KMS-11 (cell line): ENCODE measurements at regions not wholly inside any gene's neighbourhood (a gene's known extent, or its start where the extent isn't known, plus 50 kb on each side); places are given as distances from the start of the nearest gene placed in this dataset.
"Not testable (repeated sequence)": the region's sequence is repeated elsewhere in the genome, so short reads cannot be mapped to it uniquely, and the experiment has no call there.

ENCODE experiments used
- H2AFZ ChIP-seq: fragments of 200-600 bp; sonication (generic); 2 replicates; pipeline ENCODE4 v1.6.1; 2016; ENCODE audit warnings: antibody characterized with exemption, mixed run types, low read depth
- H3K27ac ChIP-seq: fragments of 200-600 bp; sonication (generic); 2 replicates; pipeline ENCODE4 v1.6.1; 2016; ENCODE audit warnings: mild to moderate bottlenecking, mixed run types
- H3K27me3 ChIP-seq: fragments of 200-600 bp; sonication (generic); 2 replicates; pipeline ENCODE4 v1.6.1; 2017; ENCODE audit warnings: mild to moderate bottlenecking, low read depth, mixed run types, moderate library complexity; ENCODE audit not compliant: insufficient read depth
- H3K36me3 ChIP-seq: fragments of 200-600 bp; sonication (generic); 2 replicates; pipeline ENCODE4 v1.6.1; 2017; ENCODE audit warnings: mild to moderate bottlenecking, mixed run types; ENCODE audit not compliant: insufficient read depth
- H3K4me1 ChIP-seq: fragments of 200-600 bp; sonication (generic); 2 replicates; pipeline ENCODE4 v1.6.1; 2016; ENCODE audit warnings: mild to moderate bottlenecking, low read depth, mixed run types; ENCODE audit not compliant: poor library complexity, severe bottlenecking
- H3K4me2 ChIP-seq: fragments of 200-600 bp; sonication (generic); 2 replicates; pipeline ENCODE4 v1.7.0; 2016; ENCODE audit warnings: mild to moderate bottlenecking, mixed run types
- H3K4me3 ChIP-seq: fragments of 200-600 bp; sonication (generic); IDR thresholded peaks from 2 replicates; pipeline ENCODE4 v1.6.1; 2017; ENCODE audit warnings: low read depth, low read length, mixed read lengths; ENCODE audit not compliant: insufficient read depth
- H3K79me2 ChIP-seq: fragments of 200-600 bp; sonication (generic); 2 replicates; pipeline ENCODE4 v1.6.1; 2016; ENCODE audit warnings: low read depth, mixed run types; ENCODE audit not compliant: insufficient read depth
- H3K9ac ChIP-seq: fragments of 200-600 bp; sonication (generic); 2 replicates; pipeline ENCODE4 v1.6.1; 2016; ENCODE audit warnings: mild to moderate bottlenecking, mixed run types
- H4K20me1 ChIP-seq: fragments of 200-600 bp; sonication (generic); 2 replicates; pipeline ENCODE4 v1.6.1; 2016; ENCODE audit warnings: mild to moderate bottlenecking, mixed run types; ENCODE audit not compliant: insufficient read depth
- TF ChIP-seq, protein P1 (sequence below): fragments of 200-600 bp; sonication (generic); conservative IDR thresholded peaks from 2 replicates; pipeline ENCODE4 v1.6.1; 2017; ENCODE audit warnings: low read depth, mild to moderate bottlenecking, antibody characterized with exemption, low read length, moderate library complexity, mixed read lengths

DNA sequence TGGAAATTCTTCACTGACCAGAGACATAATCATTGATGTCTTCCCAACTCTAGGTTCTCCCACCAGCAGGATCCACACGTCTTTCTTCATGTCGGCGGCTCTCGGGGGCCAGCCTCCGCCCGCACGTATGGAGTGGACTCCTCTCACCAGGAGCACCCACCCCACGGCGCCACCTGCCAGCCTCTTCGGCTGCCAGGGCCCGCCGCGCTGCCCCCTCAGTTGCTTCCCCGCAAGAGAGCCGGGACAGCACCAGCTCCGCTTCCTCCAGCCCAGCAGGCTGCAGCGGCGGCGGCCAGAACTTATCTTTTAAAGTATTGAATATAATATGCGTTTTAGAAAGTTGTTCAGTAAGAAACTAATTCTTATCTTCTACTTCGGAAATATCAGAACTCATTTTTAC is 273.5 kb downstream of the LIPI start:
- H3K9ac ChIP-seq = no peak overlapping the region
- 0 out of 2 replicates have a peak, but pooled peaks cover 2% of the 10 kb centered on the region for H3K27me3 ChIP-seq
- H3K27ac ChIP-seq = no peak overlapping the region
- H3K36me3 ChIP-seq = no peaks in the 10 kb centered on the region
- H3K4me3 ChIP-seq = no peak overlapping the region
- no peaks in the 10 kb centered on the region for H3K79me2 ChIP-seq
- no peaks in the 10 kb centered on the region for H4K20me1 ChIP-seq
- TF ChIP-seq, protein P1, sequence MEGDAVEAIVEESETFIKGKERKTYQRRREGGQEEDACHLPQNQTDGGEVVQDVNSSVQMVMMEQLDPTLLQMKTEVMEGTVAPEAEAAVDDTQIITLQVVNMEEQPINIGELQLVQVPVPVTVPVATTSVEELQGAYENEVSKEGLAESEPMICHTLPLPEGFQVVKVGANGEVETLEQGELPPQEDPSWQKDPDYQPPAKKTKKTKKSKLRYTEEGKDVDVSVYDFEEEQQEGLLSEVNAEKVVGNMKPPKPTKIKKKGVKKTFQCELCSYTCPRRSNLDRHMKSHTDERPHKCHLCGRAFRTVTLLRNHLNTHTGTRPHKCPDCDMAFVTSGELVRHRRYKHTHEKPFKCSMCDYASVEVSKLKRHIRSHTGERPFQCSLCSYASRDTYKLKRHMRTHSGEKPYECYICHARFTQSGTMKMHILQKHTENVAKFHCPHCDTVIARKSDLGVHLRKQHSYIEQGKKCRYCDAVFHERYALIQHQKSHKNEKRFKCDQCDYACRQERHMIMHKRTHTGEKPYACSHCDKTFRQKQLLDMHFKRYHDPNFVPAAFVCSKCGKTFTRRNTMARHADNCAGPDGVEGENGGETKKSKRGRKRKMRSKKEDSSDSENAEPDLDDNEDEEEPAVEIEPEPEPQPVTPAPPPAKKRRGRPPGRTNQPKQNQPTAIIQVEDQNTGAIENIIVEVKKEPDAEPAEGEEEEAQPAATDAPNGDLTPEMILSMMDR = no peak
- peaks cover 18% of the 10 kb centered on the region for H3K4me1 ChIP-seq
- no peak overlapping the region for H2AFZ ChIP-seq
- no peak overlapping the region for H3K4me2 ChIP-seq

GRCh38 chr21:13936033-13936937 is 274.5 kb downstream of the LIPI start:
- not testable (repeated sequence) for H3K4me3 ChIP-seq, H3K4me2 ChIP-seq, H3K27ac ChIP-seq, H3K79me2 ChIP-seq, H3K36me3 ChIP-seq, H3K4me1 ChIP-seq, H3K27me3 ChIP-seq, H3K9ac ChIP-seq, H2AFZ ChIP-seq, H4K20me1 ChIP-seq

DNA sequence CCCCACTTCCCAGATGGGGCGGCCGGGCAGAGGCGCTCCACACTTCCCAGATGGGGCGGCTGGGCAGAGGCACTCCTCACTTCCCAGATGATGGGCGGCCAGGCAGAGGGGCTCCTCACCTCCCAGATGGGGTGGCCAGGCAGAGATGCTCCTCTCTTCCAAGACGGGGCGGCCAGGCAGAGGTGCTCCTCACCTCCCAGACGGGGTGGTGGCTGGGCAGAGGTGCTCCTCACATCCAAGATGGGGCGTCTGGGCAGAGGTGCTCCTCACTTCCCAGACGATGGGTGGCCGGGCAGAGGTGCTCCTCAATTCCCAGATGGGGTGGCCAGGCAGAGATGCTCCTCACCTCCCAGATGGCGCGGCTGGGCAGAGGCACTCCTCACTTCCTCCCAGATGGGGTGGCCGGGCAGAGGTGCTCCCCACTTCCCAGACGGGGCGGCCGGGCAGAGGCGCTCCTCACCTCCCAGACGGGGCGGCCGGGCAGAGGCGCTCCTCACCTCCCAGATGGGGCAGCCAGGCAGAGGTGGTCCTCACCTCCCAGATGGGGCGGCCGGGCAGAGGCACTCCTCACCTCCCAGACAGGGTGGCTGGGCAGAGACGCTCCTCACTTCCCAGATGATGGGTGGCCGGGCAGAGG is 275.2 kb downstream of the LIPI start:
- H4K20me1 ChIP-seq, H3K27me3 ChIP-seq, H3K79me2 ChIP-seq, H3K27ac ChIP-seq, H3K9ac ChIP-seq, H3K4me2 ChIP-seq, H2AFZ ChIP-seq, H3K4me1 ChIP-seq, H3K36me3 ChIP-seq, H3K4me3 ChIP-seq: not testable (repeated sequence)

DNA sequence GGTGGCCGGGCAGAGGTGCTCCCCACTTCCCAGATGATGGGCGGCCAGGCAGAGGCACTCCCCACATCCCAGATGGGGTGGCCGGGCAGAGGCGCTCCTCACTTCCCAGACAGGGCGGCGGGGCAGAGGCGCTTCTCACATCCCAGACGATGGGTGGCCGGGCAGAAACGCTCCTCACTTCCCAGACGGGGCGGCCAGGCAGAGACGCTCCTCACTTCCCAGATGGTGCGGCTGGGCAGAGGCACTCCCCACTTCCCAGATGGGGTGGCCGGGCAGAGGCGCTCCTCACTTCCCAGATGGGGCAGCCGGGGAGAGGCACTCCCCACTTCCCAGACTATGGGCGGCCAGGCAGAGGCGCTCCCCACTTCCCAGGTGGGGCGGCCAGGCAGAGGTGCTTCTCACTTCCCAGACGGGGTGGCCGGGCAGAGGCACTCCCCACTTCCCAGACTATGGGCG is 275.8 kb downstream of the LIPI start:
- not testable (repeated sequence) for H3K4me1 ChIP-seq, H3K4me3 ChIP-seq, H3K36me3 ChIP-seq

GRCh38 chr21:13923175-13923574 is 287.6 kb downstream of the LIPI start:
- H3K27ac ChIP-seq, H3K4me3 ChIP-seq, H3K79me2 ChIP-seq, H3K27me3 ChIP-seq, H3K36me3 ChIP-seq, H3K4me2 ChIP-seq, H3K9ac ChIP-seq, H2AFZ ChIP-seq, H4K20me1 ChIP-seq: not testable (repeated sequence)
- peaks cover 16% of the 10 kb centered on the region for H3K4me1 ChIP-seq

More for the DNA sequence above, 275.8 kb downstream of the LIPI start:
- H3K27me3 ChIP-seq, H3K79me2 ChIP-seq, H3K9ac ChIP-seq, H3K27ac ChIP-seq, H4K20me1 ChIP-seq, H2AFZ ChIP-seq, H3K4me2 ChIP-seq: not testable (repeated sequence)

GRCh38 chr21:13921455-13921854 is 289.3 kb downstream of the LIPI start:
- not testable (repeated sequence) for H3K27ac ChIP-seq, H3K27me3 ChIP-seq, H3K9ac ChIP-seq, H3K4me3 ChIP-seq, H3K36me3 ChIP-seq, H3K79me2 ChIP-seq, H2AFZ ChIP-seq, H4K20me1 ChIP-seq
- Histone ChIP-seq H3K4me1 (peaks cover 16% of the 10 kb centered on the region), H3K4me2 (peak overlapping the region; percentile 37; the same call in 1 of the 2 replicates)

GRCh38 chr21:13907385-13907784 is 297.8 kb downstream of the POTED start:
- H3K79me2 ChIP-seq, H3K36me3 ChIP-seq, H3K27ac ChIP-seq, H3K4me1 ChIP-seq, H4K20me1 ChIP-seq, H2AFZ ChIP-seq, H3K27me3 ChIP-seq, H3K4me2 ChIP-seq, H3K4me3 ChIP-seq, H3K9ac ChIP-seq: not testable (repeated sequence)

- not testable (repeated sequence) for H2AFZ ChIP-seq, H3K79me2 ChIP-seq, H3K9ac ChIP-seq, H3K4me3 ChIP-seq, H3K4me2 ChIP-seq, H3K4me1 ChIP-seq, H4K20me1 ChIP-seq, H3K36me3 ChIP-seq, H3K27me3 ChIP-seq, H3K27ac ChIP-seq
These were observed 287.1 kb downstream of the POTED start for GRCh38 chr21:13896596-13897247.

- not testable (repeated sequence) for H2AFZ ChIP-seq, H3K27ac ChIP-seq, H3K4me2 ChIP-seq, H3K4me1 ChIP-seq, H3K36me3 ChIP-seq, H3K79me2 ChIP-seq, H4K20me1 ChIP-seq, H3K27me3 ChIP-seq, H3K9ac ChIP-seq, H3K4me3 ChIP-seq
These were observed 284.0 kb downstream of the POTED start for GRCh38 chr21:13893617-13894016.
